ENCODE measurements at regions not wholly inside any gene's neighbourhood (a gene's known extent, or its start where the extent isn't known, plus 50 kb on each side); places are given as distances from the start of the nearest gene placed in this dataset.

DNA sequence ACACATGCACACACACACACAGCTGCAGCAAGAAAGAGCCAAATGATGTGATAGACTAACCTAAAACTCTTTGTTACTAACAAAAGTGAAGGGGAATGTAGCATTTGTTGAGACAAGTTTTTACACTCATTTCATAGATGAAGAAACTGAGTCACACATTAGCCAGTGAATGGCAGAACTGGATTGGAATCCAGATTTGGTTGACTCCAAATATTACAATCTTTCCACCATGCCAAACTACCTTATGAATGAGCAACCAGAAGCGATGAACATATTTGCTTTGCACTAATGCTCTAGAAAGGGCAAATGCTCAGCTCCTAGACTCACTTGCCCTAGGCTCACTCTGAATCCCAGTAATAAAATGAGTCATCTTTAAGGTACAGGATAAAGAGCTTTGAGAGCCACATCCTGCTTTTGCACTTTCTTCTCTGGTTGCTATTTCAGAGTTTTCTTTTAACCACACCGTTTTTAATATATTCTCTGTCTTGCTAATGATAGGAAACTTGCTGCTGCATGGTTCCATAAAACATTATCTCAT, 111.9 kb downstream of the GPAM start:
- ChIA-PET CTCF (no interaction called here), POLR2A (no interaction called here)
- Mint-ChIP-seq H3K4me1 (no peaks in the 10 kb centered on the region), H3K27ac (no peak overlapping the region), H3K9me3 (no peaks in the 10 kb centered on the region; the same call in 1 of the 2 replicates), H3K27me3 (ENCODE audit: low read depth) (no peaks in the 10 kb centered on the region), H3K4me3 (no peak overlapping the region), H3K36me3 (no peaks in the 10 kb centered on the region)
- no peak for ATAC-seq
- TF ChIP-seq IRF2 (CRISPR knock-in tag; IDR thresholded peaks at IDR 0.05; ENCODE audit: borderline replicate concordance, low read depth): no peak
- TF ChIP-seq, protein P1, sequence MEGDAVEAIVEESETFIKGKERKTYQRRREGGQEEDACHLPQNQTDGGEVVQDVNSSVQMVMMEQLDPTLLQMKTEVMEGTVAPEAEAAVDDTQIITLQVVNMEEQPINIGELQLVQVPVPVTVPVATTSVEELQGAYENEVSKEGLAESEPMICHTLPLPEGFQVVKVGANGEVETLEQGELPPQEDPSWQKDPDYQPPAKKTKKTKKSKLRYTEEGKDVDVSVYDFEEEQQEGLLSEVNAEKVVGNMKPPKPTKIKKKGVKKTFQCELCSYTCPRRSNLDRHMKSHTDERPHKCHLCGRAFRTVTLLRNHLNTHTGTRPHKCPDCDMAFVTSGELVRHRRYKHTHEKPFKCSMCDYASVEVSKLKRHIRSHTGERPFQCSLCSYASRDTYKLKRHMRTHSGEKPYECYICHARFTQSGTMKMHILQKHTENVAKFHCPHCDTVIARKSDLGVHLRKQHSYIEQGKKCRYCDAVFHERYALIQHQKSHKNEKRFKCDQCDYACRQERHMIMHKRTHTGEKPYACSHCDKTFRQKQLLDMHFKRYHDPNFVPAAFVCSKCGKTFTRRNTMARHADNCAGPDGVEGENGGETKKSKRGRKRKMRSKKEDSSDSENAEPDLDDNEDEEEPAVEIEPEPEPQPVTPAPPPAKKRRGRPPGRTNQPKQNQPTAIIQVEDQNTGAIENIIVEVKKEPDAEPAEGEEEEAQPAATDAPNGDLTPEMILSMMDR (IDR thresholded peaks at IDR 0.05): no peak
- no peak for TF ChIP-seq FOXJ3 (CRISPR knock-in tag; IDR thresholded peaks at IDR 0.05; ENCODE audit: borderline replicate concordance)
- TF ChIP-seq, protein P2, sequence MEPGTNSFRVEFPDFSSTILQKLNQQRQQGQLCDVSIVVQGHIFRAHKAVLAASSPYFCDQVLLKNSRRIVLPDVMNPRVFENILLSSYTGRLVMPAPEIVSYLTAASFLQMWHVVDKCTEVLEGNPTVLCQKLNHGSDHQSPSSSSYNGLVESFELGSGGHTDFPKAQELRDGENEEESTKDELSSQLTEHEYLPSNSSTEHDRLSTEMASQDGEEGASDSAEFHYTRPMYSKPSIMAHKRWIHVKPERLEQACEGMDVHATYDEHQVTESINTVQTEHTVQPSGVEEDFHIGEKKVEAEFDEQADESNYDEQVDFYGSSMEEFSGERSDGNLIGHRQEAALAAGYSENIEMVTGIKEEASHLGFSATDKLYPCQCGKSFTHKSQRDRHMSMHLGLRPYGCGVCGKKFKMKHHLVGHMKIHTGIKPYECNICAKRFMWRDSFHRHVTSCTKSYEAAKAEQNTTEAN (CRISPR knock-in tag; IDR thresholded peaks at IDR 0.05): no peak
- TF ChIP-seq ZBTB21 (CRISPR knock-in tag; IDR thresholded peaks at IDR 0.05; ENCODE audit: borderline replicate concordance): no peak
- TF ChIP-seq, protein P3, sequence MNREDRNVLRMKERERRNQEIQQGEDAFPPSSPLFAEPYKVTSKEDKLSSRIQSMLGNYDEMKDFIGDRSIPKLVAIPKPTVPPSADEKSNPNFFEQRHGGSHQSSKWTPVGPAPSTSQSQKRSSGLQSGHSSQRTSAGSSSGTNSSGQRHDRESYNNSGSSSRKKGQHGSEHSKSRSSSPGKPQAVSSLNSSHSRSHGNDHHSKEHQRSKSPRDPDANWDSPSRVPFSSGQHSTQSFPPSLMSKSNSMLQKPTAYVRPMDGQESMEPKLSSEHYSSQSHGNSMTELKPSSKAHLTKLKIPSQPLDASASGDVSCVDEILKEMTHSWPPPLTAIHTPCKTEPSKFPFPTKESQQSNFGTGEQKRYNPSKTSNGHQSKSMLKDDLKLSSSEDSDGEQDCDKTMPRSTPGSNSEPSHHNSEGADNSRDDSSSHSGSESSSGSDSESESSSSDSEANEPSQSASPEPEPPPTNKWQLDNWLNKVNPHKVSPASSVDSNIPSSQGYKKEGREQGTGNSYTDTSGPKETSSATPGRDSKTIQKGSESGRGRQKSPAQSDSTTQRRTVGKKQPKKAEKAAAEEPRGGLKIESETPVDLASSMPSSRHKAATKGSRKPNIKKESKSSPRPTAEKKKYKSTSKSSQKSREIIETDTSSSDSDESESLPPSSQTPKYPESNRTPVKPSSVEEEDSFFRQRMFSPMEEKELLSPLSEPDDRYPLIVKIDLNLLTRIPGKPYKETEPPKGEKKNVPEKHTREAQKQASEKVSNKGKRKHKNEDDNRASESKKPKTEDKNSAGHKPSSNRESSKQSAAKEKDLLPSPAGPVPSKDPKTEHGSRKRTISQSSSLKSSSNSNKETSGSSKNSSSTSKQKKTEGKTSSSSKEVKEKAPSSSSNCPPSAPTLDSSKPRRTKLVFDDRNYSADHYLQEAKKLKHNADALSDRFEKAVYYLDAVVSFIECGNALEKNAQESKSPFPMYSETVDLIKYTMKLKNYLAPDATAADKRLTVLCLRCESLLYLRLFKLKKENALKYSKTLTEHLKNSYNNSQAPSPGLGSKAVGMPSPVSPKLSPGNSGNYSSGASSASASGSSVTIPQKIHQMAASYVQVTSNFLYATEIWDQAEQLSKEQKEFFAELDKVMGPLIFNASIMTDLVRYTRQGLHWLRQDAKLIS (CRISPR knock-in tag; IDR thresholded peaks at IDR 0.05; ENCODE audit: borderline replicate concordance): no peak
- TF ChIP-seq, protein P4, sequence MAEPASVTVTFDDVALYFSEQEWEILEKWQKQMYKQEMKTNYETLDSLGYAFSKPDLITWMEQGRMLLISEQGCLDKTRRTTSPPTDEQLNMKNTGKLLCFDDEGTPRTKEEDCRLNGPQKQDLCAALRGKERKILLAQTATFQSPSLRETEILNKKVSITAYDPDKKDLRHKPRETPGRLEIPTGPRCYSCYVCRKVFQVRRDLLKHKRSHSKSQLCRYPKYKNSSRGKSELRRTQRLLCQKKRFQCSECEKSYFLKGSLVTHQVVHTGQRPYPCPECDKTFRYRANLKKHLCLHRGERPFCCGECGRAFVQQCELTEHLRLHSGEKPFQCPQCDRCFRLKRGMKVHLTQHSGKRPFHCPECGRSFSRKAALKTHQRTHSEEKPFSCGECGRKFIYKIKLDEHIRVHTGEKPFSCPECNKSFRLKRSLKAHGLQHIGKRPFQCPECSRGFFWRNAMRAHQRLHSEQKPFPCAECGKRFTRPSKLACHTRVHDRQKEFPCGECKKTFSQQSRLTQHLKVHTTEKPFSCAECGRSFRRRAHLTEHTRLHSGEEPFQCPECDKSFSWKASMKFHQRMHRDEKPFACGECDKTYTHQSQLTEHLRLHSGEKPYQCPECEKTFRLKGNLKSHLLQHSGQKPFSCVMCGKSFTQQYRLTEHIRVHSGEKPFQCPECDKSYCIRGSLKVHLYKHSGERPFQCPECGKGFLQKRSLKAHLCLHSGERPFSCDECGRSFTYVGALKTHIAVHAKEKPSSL (CRISPR knock-in tag; conservative IDR thresholded peaks at IDR 0.05): no peak
- TF ChIP-seq ZNF138 (CRISPR knock-in tag; conservative IDR thresholded peaks at IDR 0.05): no peak
- no peak for TF ChIP-seq SMAD3 (CRISPR knock-in tag; IDR thresholded peaks at IDR 0.05; ENCODE audit: borderline replicate concordance)
- TF ChIP-seq, protein P5, sequence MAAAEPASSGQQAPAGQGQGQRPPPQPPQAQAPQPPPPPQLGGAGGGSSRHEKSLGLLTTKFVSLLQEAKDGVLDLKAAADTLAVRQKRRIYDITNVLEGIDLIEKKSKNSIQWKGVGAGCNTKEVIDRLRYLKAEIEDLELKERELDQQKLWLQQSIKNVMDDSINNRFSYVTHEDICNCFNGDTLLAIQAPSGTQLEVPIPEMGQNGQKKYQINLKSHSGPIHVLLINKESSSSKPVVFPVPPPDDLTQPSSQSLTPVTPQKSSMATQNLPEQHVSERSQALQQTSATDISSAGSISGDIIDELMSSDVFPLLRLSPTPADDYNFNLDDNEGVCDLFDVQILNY (CRISPR knock-in tag; IDR thresholded peaks at IDR 0.05): no peak
- no peak for TF ChIP-seq ZNF219 (CRISPR knock-in tag; IDR thresholded peaks at IDR 0.05; ENCODE audit: borderline replicate concordance)
- TF ChIP-seq, protein P6, sequence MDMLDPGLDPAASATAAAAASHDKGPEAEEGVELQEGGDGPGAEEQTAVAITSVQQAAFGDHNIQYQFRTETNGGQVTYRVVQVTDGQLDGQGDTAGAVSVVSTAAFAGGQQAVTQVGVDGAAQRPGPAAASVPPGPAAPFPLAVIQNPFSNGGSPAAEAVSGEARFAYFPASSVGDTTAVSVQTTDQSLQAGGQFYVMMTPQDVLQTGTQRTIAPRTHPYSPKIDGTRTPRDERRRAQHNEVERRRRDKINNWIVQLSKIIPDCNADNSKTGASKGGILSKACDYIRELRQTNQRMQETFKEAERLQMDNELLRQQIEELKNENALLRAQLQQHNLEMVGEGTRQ (CRISPR knock-in tag; IDR thresholded peaks at IDR 0.05): no peak
- TF ChIP-seq, protein P7, sequence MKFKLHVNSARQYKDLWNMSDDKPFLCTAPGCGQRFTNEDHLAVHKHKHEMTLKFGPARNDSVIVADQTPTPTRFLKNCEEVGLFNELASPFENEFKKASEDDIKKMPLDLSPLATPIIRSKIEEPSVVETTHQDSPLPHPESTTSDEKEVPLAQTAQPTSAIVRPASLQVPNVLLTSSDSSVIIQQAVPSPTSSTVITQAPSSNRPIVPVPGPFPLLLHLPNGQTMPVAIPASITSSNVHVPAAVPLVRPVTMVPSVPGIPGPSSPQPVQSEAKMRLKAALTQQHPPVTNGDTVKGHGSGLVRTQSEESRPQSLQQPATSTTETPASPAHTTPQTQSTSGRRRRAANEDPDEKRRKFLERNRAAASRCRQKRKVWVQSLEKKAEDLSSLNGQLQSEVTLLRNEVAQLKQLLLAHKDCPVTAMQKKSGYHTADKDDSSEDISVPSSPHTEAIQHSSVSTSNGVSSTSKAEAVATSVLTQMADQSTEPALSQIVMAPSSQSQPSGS (CRISPR knock-in tag; IDR thresholded peaks at IDR 0.05; ENCODE audit: borderline replicate concordance, low read depth): no peak
- no peak for TF ChIP-seq ESRRA (CRISPR knock-in tag; IDR thresholded peaks at IDR 0.05; ENCODE audit: borderline replicate concordance)
- TF ChIP-seq ZNF263 (CRISPR knock-in tag; IDR thresholded peaks at IDR 0.05; ENCODE audit: low read depth): no peak
- TF ChIP-seq, protein P8, sequence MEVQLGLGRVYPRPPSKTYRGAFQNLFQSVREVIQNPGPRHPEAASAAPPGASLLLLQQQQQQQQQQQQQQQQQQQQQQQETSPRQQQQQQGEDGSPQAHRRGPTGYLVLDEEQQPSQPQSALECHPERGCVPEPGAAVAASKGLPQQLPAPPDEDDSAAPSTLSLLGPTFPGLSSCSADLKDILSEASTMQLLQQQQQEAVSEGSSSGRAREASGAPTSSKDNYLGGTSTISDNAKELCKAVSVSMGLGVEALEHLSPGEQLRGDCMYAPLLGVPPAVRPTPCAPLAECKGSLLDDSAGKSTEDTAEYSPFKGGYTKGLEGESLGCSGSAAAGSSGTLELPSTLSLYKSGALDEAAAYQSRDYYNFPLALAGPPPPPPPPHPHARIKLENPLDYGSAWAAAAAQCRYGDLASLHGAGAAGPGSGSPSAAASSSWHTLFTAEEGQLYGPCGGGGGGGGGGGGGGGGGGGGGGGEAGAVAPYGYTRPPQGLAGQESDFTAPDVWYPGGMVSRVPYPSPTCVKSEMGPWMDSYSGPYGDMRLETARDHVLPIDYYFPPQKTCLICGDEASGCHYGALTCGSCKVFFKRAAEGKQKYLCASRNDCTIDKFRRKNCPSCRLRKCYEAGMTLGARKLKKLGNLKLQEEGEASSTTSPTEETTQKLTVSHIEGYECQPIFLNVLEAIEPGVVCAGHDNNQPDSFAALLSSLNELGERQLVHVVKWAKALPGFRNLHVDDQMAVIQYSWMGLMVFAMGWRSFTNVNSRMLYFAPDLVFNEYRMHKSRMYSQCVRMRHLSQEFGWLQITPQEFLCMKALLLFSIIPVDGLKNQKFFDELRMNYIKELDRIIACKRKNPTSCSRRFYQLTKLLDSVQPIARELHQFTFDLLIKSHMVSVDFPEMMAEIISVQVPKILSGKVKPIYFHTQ (CRISPR knock-in tag; IDR thresholded peaks at IDR 0.05): no peak
- no peak for TF ChIP-seq ZNF416 (CRISPR knock-in tag; IDR thresholded peaks at IDR 0.05)
- no peak for DNase-seq (ENCODE audit: low spot score)

Measured in WTC11 (cell line).